H1 (cell line): ENCODE measurements at regions not wholly inside any gene's neighbourhood (a gene's known extent, or its start where the extent isn't known, plus 50 kb on each side); places are given as distances from the start of the nearest gene placed in this dataset.

Source experiments
- BACH1 ChIP-seq: IDR thresholded peaks from 2 replicates; pipeline ENCODE4 v1.6.1; 2012; ENCODE audit warnings: low read length, improper control_type of control experiment
- CREB1 ChIP-seq: IDR thresholded peaks from 2 replicates; pipeline ENCODE4 v1.6.1; 2012; ENCODE audit warnings: inconsistent platforms
- EP300 ChIP-seq, 2 experiments: IDR thresholded peaks; 1 replicate in 1 of 2; 2 replicates in 1 of 2; pipeline ENCODE4 v1.6.1; 2011 to 2012; ENCODE audit warnings: low read depth in 2 of 2, low read length in 2 of 2, mild to moderate bottlenecking in 2 of 2, borderline replicate concordance in 1 of 2, inconsistent platforms in 1 of 2, moderate library complexity in 1 of 2
- GTF2F1 ChIP-seq: IDR thresholded peaks from 2 replicates; pipeline ENCODE4 v1.6.1; 2012; ENCODE audit warnings: low read depth, low read length, improper control_type of control experiment, borderline replicate concordance
- KDM4A ChIP-seq: IDR thresholded peaks from one replicate; pipeline ENCODE4 v1.7.1; 2012; ENCODE audit warnings: low read depth, mild to moderate bottlenecking, moderate library complexity, low read length, inconsistent platforms; ENCODE audit not compliant: severe bottlenecking
- KDM5A ChIP-seq: fragments of 200-600 bp; IDR thresholded peaks from 2 replicates; pipeline ENCODE4 v1.7.1; 2012; ENCODE audit warnings: mild to moderate bottlenecking, low read length, inconsistent platforms, mixed read lengths
- POLR2AphosphoS5 ChIP-seq: IDR thresholded peaks from 2 replicates; pipeline ENCODE4 v1.6.1; 2011; ENCODE audit warnings: low read depth, low read length
- POU5F1 ChIP-seq: IDR thresholded peaks from 2 replicates; pipeline ENCODE4 v1.6.1; 2011; ENCODE audit warnings: low read depth, mild to moderate bottlenecking, low read length, moderate library complexity
- RNF2 ChIP-seq: fragments of 200-900, 300-1000 bp; sonication (generic); IDR thresholded peaks from 2 replicates; pipeline ENCODE4 v1.7.1; 2016; ENCODE audit warnings: borderline replicate concordance, low read depth, mild to moderate bottlenecking, antibody characterized with exemption, low read length; ENCODE audit not compliant: poor library complexity, severe bottlenecking; ENCODE audit errors: missing control alignments
- SP4 ChIP-seq: IDR thresholded peaks from 2 replicates; pipeline ENCODE4 v1.6.1; 2012; ENCODE audit warnings: low read length, inconsistent platforms
- TEAD4 ChIP-seq: IDR thresholded peaks from 2 replicates; pipeline ENCODE4 v1.6.1; 2012; ENCODE audit warnings: low read depth, low read length, inconsistent platforms, mixed read lengths
- ZNF274 ChIP-seq: IDR thresholded peaks from 2 replicates; pipeline ENCODE4 v1.7.0; 2012; ENCODE audit warnings: low read length, borderline replicate concordance; ENCODE audit errors: extremely low read depth
- TF ChIP-seq, protein P1 (sequence below): fragments of 300-600 bp; sonication (generic); IDR thresholded peaks from 2 replicates; pipeline ENCODE4 v1.7.1; 2012; ENCODE audit warnings: low read length, moderate library complexity, mild to moderate bottlenecking, inconsistent platforms; ENCODE audit not compliant: insufficient replicate concordance

DNA sequence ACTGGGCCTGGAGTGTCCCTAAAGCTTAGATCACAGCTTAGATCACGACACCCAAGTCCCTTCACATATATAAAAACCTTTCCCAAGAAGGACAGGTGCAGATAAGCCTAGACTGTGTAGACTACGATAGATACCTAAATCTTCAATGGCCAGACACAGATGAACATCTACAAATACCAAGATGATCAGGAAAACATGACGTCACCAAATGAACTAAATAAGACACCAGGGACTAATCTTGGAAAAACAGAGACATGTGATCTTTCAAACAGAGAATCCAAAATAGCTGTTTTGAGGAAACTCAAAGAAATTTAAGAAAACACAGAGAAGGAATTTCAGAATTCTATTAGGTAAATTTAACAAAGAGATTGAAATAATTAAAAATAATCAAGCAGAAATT, 1082.6 kb upstream of the PHF14 start (continued):
- TF ChIP-seq, protein P1, sequence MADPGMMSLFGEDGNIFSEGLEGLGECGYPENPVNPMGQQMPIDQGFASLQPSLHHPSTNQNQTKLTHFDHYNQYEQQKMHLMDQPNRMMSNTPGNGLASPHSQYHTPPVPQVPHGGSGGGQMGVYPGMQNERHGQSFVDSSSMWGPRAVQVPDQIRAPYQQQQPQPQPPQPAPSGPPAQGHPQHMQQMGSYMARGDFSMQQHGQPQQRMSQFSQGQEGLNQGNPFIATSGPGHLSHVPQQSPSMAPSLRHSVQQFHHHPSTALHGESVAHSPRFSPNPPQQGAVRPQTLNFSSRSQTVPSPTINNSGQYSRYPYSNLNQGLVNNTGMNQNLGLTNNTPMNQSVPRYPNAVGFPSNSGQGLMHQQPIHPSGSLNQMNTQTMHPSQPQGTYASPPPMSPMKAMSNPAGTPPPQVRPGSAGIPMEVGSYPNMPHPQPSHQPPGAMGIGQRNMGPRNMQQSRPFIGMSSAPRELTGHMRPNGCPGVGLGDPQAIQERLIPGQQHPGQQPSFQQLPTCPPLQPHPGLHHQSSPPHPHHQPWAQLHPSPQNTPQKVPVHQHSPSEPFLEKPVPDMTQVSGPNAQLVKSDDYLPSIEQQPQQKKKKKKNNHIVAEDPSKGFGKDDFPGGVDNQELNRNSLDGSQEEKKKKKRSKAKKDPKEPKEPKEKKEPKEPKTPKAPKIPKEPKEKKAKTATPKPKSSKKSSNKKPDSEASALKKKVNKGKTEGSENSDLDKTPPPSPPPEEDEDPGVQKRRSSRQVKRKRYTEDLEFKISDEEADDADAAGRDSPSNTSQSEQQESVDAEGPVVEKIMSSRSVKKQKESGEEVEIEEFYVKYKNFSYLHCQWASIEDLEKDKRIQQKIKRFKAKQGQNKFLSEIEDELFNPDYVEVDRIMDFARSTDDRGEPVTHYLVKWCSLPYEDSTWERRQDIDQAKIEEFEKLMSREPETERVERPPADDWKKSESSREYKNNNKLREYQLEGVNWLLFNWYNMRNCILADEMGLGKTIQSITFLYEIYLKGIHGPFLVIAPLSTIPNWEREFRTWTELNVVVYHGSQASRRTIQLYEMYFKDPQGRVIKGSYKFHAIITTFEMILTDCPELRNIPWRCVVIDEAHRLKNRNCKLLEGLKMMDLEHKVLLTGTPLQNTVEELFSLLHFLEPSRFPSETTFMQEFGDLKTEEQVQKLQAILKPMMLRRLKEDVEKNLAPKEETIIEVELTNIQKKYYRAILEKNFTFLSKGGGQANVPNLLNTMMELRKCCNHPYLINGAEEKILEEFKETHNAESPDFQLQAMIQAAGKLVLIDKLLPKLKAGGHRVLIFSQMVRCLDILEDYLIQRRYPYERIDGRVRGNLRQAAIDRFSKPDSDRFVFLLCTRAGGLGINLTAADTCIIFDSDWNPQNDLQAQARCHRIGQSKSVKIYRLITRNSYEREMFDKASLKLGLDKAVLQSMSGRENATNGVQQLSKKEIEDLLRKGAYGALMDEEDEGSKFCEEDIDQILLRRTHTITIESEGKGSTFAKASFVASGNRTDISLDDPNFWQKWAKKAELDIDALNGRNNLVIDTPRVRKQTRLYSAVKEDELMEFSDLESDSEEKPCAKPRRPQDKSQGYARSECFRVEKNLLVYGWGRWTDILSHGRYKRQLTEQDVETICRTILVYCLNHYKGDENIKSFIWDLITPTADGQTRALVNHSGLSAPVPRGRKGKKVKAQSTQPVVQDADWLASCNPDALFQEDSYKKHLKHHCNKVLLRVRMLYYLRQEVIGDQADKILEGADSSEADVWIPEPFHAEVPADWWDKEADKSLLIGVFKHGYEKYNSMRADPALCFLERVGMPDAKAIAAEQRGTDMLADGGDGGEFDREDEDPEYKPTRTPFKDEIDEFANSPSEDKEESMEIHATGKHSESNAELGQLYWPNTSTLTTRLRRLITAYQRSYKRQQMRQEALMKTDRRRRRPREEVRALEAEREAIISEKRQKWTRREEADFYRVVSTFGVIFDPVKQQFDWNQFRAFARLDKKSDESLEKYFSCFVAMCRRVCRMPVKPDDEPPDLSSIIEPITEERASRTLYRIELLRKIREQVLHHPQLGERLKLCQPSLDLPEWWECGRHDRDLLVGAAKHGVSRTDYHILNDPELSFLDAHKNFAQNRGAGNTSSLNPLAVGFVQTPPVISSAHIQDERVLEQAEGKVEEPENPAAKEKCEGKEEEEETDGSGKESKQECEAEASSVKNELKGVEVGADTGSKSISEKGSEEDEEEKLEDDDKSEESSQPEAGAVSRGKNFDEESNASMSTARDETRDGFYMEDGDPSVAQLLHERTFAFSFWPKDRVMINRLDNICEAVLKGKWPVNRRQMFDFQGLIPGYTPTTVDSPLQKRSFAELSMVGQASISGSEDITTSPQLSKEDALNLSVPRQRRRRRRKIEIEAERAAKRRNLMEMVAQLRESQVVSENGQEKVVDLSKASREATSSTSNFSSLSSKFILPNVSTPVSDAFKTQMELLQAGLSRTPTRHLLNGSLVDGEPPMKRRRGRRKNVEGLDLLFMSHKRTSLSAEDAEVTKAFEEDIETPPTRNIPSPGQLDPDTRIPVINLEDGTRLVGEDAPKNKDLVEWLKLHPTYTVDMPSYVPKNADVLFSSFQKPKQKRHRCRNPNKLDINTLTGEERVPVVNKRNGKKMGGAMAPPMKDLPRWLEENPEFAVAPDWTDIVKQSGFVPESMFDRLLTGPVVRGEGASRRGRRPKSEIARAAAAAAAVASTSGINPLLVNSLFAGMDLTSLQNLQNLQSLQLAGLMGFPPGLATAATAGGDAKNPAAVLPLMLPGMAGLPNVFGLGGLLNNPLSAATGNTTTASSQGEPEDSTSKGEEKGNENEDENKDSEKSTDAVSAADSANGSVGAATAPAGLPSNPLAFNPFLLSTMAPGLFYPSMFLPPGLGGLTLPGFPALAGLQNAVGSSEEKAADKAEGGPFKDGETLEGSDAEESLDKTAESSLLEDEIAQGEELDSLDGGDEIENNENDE, result no peak
- TF ChIP-seq ZNF274 (no peak), GTF2F1 (no peak), POLR2AphosphoS5 (no peak), KDM5A (no peak), BACH1 (no peak), EP300 (IDR thresholded peaks at IDR 0.05; ENCODE audit: borderline replicate concordance in 1 of 2, low read depth in 2 of 2, low read length in 2 of 2) (no peak), RNF2 (no peak), POU5F1 (no peak), SP4 (no peak), TEAD4 (no peak), KDM4A (no peak), CREB1 (no peak)
